K562 (cell line): ENCODE measurements at regions not wholly inside any gene's neighbourhood (a gene's known extent, or its start where the extent isn't known, plus 50 kb on each side); places are given as distances from the start of the nearest gene placed in this dataset.

ENCODE experiments used
- CTCF ChIP-seq, 3 experiments: IDR thresholded peaks in 2 of 3; conservative IDR thresholded peaks in 1 of 3; 2 replicates each; pipeline ENCODE4 v1.5.1; 2011 to 2012; ENCODE audit warnings: low read length in 3 of 3, mild to moderate bottlenecking in 3 of 3, control low read depth in 2 of 3, improper control_type of control experiment in 1 of 3, inconsistent platforms in 1 of 3, low read depth in 1 of 3, mixed read lengths in 1 of 3, moderate library complexity in 1 of 3; ENCODE audit not compliant: insufficient read depth in 2 of 3
- E2F5 ChIP-seq: sonication (generic); formaldehyde crosslinking; IDR thresholded peaks from 2 replicates; pipeline ENCODE4 v1.8.0; 2022; ENCODE audit warnings: mild to moderate bottlenecking, missing genetic modification reagents
- PHF20 ChIP-seq: fragments of 450-650 bp; IDR thresholded peaks from 2 replicates; pipeline ENCODE4 v1.6.1; 2018; ENCODE audit not compliant: partially characterized antibody
- ZNF174 ChIP-seq: fragments of 250-450 bp; sonication (Bioruptor Pico); IDR thresholded peaks from 2 replicates; pipeline ENCODE4 v1.4.0; 2020; ENCODE audit warnings: mild to moderate bottlenecking

GRCh38 chrX:65920620-65921019 is 119.3 kb downstream of the VSIG4 start:
- TF ChIP-seq E2F5 (CRISPR knock-in tag) = no peak
- no peak for TF ChIP-seq ZNF174 (CRISPR knock-in tag)
- TF ChIP-seq PHF20 = no peak
- TF ChIP-seq CTCF (IDR thresholded peaks at IDR 0.05 in 2 of 3, conservative IDR thresholded peaks at IDR 0.05 in 1 of 3; ENCODE audit: insufficient read depth in 2 of 3, low read depth in 1 of 3, low read length in 3 of 3) = no peak
